ENCODE measurements at regions not wholly inside any gene's neighbourhood (a gene's known extent, or its start where the extent isn't known, plus 50 kb on each side); places are given as distances from the start of the nearest gene placed in this dataset.

- TF ChIP-seq CTCF (IDR thresholded peaks at IDR 0.05) (no peak), POLR2A (IDR thresholded peaks at IDR 0.05) (no peak), EP300 (IDR thresholded peaks at IDR 0.05) (no peak), POLR2AphosphoS5 (IDR thresholded peaks at IDR 0.05) (no peak)
Observed at GRCh38 chr4:154959756-154960155, 178.7 kb downstream of the RBM46 start.
